H1 (cell line): ENCODE measurements at regions not wholly inside any gene's neighbourhood (a gene's known extent, or its start where the extent isn't known, plus 50 kb on each side); places are given as distances from the start of the nearest gene placed in this dataset.

Source experiments
- ASH2L ChIP-seq: fragments of 200-600, 300-600 bp; sonication (generic); IDR thresholded peaks from one replicate; pipeline ENCODE4 v1.7.1; 2017; ENCODE audit warnings: low read length
- POU5F1 ChIP-seq: IDR thresholded peaks from 2 replicates; pipeline ENCODE4 v1.6.1; 2011; ENCODE audit warnings: low read depth, mild to moderate bottlenecking, low read length, moderate library complexity
- RNF2 ChIP-seq: fragments of 200-900, 300-1000 bp; sonication (generic); IDR thresholded peaks from 2 replicates; pipeline ENCODE4 v1.7.1; 2016; ENCODE audit warnings: borderline replicate concordance, low read depth, mild to moderate bottlenecking, antibody characterized with exemption, low read length; ENCODE audit not compliant: poor library complexity, severe bottlenecking; ENCODE audit errors: missing control alignments
- TAF1 ChIP-seq: IDR thresholded peaks from 2 replicates; pipeline ENCODE4 v1.6.1; 2011; ENCODE audit warnings: mild to moderate bottlenecking, low read depth, low read length
- TF ChIP-seq, protein P1 (sequence below): fragments of 300-600 bp; sonication (generic); IDR thresholded peaks from 2 replicates; pipeline ENCODE4 v1.7.1; 2012; ENCODE audit warnings: low read length, moderate library complexity, mild to moderate bottlenecking, inconsistent platforms; ENCODE audit not compliant: insufficient replicate concordance

DNA sequence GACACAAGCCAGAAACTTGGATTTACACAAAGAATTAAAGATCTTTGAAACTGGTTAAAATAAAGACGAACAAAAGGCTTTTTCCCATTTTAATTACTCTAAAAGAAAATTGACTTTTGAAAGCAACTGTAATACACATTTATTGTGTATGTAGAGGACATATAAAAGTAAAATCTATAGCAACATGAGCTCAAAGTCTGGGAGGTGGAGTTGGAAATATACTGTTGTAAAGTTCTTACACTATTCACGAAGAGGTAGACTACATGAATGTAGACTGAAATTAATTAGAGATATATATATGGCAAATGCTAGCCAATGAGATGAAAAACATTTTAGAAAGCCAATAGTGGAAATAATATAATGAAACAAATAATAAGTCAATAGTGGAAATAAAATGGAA, 251.0 kb downstream of the AHR start (continued):
- TF ChIP-seq ASH2L (no peak), POU5F1 (no peak), TAF1 (no peak), RNF2 (no peak)
- TF ChIP-seq, protein P1, sequence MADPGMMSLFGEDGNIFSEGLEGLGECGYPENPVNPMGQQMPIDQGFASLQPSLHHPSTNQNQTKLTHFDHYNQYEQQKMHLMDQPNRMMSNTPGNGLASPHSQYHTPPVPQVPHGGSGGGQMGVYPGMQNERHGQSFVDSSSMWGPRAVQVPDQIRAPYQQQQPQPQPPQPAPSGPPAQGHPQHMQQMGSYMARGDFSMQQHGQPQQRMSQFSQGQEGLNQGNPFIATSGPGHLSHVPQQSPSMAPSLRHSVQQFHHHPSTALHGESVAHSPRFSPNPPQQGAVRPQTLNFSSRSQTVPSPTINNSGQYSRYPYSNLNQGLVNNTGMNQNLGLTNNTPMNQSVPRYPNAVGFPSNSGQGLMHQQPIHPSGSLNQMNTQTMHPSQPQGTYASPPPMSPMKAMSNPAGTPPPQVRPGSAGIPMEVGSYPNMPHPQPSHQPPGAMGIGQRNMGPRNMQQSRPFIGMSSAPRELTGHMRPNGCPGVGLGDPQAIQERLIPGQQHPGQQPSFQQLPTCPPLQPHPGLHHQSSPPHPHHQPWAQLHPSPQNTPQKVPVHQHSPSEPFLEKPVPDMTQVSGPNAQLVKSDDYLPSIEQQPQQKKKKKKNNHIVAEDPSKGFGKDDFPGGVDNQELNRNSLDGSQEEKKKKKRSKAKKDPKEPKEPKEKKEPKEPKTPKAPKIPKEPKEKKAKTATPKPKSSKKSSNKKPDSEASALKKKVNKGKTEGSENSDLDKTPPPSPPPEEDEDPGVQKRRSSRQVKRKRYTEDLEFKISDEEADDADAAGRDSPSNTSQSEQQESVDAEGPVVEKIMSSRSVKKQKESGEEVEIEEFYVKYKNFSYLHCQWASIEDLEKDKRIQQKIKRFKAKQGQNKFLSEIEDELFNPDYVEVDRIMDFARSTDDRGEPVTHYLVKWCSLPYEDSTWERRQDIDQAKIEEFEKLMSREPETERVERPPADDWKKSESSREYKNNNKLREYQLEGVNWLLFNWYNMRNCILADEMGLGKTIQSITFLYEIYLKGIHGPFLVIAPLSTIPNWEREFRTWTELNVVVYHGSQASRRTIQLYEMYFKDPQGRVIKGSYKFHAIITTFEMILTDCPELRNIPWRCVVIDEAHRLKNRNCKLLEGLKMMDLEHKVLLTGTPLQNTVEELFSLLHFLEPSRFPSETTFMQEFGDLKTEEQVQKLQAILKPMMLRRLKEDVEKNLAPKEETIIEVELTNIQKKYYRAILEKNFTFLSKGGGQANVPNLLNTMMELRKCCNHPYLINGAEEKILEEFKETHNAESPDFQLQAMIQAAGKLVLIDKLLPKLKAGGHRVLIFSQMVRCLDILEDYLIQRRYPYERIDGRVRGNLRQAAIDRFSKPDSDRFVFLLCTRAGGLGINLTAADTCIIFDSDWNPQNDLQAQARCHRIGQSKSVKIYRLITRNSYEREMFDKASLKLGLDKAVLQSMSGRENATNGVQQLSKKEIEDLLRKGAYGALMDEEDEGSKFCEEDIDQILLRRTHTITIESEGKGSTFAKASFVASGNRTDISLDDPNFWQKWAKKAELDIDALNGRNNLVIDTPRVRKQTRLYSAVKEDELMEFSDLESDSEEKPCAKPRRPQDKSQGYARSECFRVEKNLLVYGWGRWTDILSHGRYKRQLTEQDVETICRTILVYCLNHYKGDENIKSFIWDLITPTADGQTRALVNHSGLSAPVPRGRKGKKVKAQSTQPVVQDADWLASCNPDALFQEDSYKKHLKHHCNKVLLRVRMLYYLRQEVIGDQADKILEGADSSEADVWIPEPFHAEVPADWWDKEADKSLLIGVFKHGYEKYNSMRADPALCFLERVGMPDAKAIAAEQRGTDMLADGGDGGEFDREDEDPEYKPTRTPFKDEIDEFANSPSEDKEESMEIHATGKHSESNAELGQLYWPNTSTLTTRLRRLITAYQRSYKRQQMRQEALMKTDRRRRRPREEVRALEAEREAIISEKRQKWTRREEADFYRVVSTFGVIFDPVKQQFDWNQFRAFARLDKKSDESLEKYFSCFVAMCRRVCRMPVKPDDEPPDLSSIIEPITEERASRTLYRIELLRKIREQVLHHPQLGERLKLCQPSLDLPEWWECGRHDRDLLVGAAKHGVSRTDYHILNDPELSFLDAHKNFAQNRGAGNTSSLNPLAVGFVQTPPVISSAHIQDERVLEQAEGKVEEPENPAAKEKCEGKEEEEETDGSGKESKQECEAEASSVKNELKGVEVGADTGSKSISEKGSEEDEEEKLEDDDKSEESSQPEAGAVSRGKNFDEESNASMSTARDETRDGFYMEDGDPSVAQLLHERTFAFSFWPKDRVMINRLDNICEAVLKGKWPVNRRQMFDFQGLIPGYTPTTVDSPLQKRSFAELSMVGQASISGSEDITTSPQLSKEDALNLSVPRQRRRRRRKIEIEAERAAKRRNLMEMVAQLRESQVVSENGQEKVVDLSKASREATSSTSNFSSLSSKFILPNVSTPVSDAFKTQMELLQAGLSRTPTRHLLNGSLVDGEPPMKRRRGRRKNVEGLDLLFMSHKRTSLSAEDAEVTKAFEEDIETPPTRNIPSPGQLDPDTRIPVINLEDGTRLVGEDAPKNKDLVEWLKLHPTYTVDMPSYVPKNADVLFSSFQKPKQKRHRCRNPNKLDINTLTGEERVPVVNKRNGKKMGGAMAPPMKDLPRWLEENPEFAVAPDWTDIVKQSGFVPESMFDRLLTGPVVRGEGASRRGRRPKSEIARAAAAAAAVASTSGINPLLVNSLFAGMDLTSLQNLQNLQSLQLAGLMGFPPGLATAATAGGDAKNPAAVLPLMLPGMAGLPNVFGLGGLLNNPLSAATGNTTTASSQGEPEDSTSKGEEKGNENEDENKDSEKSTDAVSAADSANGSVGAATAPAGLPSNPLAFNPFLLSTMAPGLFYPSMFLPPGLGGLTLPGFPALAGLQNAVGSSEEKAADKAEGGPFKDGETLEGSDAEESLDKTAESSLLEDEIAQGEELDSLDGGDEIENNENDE = no peak
